Activated CD4-positive, alpha-beta T cell treated with anti-CD3 and anti-CD28 coated beads for 1 hour (primary cell): ENCODE measurements at regions not wholly inside any gene's neighbourhood (a gene's known extent, or its start where the extent isn't known, plus 50 kb on each side); places are given as distances from the start of the nearest gene placed in this dataset.
"Not testable (repeated sequence)": the region's sequence is repeated elsewhere in the genome, so short reads cannot be mapped to it uniquely, and the experiment has no call there.

Experiments used
- DNase-seq: peaks from one replicate; pipeline ENCODE4 v3.0.0-alpha.2; 2020

DNA sequence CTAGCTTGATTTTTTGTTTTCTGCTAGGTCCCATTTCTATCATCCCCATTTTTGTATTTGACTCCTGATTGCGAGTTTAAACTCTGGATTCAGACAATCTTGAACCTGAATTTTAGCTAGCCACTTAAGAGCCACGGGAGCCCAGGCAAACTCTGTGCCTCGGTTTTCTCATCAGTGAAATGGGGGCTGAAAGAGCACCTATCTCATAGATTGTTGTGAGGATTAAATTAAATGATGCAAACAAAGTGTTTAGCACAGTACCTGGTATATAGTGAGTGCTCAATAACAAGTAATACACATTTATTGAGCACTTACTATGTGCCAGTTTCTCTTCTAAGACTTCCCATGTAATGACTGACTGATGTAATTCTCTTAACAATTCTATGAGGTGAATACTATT lies 158.1 kb upstream of the POU3F1 start:
- no peak for DNase-seq

DNA sequence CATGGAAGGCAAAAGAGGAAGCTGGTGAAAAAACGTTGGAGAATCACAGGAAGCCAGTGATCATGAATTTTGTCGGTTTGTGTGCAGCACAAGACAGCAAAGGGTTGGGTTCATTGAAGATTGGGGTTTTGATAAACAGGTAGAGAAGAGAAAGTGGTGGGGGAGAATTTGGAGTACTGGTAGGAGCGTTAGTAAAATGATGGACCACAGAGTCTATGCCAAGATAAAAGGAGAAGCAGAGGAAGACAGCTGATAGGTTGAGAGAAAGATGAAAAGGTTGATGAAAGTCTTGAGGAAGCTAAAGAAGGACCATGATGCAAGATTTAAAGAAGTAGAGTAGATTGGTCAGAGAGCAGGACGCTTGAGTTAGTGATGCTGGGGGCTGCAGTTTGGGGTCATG lies 156.8 kb upstream of the POU3F1 start:
- no peak for DNase-seq

DNA sequence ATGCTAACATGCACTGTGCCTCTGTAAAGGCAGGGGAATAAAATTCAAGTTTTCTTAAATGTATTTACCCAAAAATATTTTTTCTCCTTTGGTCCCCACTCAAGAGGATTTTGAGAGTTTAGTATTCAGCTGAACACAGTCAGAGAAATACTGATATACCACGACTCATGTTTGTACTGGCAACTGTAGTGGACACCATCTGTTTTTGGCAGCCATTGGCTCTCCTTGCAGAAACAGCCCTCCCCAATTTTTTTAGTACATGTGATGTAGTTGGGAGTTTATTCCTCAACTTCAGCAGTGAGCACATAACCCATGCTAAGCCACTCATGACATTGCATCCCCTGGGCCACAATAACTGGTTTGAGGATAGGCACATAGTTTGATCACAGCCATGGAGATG lies 154.8 kb upstream of the POU3F1 start:
- DNase-seq = no peak

DNA sequence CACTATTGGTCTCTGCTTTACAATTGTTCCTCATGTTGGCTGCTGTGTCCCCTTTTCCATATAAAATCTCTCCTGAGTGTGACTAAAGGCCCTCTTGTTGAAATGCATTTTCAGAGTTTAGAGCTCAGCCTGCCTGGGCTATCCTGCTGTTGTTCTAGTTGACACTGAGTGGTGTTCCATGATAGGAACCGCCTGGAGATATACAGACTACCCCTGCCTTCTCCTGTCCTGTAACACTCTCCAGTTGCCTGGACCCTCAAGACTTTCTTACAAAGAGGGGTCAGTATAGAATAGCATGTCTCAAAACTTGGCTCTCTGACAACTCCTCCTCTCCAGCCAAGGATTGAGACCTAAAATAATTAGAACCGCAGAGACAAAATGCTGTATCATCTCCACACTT lies 152.0 kb upstream of the POU3F1 start:
- DNase-seq = no peak

DNA sequence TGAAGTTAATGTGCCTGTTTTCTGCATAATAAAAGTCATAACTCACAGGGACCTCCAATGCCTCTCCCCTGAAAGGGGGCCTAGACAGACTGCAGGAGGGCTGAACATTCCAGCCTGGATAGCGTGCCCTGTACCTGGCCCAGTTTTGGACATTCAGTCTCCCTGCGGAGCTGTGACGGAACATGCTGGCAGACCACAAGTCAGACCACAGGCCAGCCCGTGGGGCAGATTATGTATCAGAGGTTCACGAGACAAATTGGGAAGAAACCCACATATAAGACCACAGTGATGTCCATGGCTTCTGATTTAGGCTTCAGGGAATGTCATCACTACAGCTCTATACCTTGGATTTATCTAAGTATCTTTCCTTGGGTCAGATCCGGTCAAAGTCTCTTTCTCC lies 151.5 kb upstream of the POU3F1 start:
- no peak for DNase-seq

DNA sequence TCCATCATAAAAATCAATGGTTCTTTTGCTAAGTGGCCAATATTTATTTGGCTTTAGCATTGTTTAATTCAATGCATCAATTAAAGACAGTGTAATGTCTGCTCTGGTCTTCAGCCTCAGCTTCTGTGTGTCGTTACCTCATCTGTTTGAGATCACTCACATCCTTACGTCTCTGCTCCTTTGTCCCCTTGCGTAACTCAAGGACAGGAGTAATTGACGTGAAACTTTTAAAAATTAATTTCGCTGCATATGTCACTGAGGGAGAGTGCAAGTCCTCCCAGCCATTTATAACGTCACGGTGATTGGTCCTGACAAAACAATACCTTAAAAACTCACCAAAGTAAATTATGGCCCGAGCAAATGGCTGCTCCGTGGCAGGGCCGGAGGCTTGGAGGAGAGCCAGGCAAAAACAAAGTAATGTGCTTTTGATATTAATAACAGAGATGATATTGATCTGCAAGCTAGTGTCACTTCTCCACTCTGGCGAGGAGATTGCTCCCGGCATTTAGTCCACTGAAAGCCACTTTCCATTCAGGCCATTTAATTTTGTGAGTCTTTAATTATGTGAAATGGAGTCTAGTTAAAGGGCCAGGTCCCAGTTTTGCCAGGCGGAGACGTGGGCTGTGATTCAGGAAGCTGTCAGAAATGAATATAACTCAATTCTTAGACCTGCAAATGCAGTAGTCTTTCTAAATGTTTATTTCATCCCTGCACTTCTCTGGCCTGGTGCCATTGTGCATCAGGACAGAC lies 150.9 kb upstream of the POU3F1 start:
- DNase-seq = no peak

DNA sequence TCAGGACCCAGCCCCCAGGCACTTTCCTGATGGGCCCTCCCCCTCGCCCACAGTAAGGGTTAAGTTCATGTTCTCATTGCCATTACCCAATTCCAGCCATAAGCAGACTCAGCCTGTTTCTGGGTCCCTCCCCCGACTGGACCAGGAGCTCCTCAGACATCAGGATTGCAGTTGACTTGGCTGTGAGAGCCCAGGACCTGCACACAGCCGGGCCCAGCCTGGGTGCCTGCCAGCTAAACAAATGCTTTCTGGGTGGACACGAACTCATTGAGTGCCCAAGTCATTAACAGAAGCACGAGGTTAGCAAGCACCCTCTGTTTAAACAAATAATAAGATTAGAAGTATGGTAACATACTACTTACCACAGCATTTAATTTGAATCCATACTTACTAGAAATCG lies 147.9 kb upstream of the POU3F1 start:
- DNase-seq = no peak

DNA sequence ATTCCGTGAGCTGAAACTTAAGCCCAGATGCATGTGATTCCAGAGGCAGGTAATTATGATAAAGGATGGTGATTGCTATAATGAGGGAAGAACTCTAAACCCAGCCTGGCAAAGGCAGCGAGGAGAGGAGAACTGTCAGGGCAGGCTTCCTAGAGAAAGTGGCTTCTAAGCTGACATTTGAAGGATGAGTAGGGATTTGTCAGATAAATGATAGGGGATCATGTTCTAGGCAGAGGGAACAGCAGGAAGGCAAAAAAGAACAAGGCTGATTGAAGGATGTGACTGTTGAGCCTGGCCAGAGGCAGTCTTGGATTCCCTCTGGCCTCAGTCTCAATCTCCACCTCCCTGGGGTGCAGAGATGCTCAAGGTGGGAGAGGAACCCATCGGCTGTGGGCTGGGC lies 146.4 kb upstream of the POU3F1 start:
- DNase-seq = no peak

DNA sequence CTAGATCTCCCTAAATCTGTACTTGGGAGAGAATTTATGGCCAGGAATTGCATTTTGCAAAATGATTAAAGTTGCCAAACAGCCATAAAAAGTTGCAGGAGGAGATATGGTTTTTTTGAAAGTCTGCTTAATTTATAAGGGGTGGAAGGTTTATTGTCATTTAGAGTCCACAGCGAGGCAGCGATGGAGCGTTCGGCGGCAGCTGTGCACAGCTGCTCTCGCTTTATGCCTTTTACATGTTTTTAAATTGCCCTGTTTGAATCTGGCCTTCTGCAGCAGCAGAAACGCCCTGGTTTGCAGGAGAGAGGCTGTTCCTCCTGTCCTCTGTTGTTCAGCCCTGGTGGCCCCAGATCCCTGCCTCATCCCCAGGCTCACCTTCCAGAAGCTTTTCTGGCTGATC lies 144.9 kb upstream of the POU3F1 start:
- no peak for DNase-seq

DNA sequence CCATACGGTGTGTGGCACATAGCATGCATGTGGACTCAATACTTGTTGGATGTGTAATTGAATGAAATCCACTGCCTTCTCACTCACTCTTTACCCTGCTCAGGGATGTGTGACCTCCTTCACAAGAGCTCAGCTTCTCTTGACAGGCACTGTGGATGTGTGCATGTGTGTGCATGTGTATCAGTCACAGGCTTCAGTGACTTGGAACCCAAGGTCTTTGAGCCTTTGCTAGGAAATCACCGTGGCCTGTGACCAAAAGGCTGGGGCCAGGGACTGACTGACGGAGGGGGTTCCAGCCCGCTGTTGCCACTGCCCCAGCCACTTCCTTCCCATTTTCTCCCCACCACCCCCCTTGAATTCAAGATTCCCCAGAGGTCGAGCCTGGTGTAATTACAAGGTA lies 144.4 kb upstream of the POU3F1 start:
- no peak for DNase-seq

DNA sequence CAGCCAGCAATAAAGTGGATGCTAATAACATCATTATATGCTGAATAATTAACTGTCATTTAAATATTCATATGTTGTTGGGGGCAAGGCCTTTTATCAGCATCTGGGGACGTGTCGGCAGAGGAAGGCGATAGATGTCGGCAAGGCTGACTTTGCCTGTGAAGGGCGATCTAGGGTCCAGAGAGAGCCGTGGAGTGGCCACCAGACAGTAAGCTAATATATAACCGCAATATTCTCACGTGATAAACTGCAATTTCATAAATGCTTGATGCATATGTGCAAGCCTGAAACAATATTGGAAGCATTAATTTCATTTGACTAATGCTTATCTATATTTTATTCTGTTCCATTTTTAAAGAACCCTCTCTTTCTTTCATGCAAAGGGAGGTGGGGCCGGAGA lies 141.0 kb upstream of the POU3F1 start:
- no peak for DNase-seq

DNA sequence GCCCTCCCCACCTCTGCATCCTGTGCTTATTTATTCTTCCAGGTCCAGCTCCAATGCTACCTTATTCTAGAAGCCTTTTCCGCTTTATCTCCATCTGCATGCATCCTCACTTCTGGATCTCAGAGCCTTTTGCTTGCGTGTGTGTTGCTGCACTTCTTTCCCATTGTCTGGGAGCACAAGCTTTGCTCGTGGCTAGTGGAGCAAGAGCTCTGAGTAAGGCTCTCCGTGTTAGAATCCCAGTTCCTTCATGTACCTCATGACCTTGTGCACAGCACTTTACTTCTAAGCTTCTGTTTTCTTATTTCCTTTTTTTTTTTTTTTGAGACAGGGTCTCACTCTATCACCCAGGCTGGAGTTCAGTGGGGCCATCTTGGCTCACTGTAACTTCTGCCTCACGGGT lies 140.0 kb upstream of the POU3F1 start:
- DNase-seq = no peak

DNA sequence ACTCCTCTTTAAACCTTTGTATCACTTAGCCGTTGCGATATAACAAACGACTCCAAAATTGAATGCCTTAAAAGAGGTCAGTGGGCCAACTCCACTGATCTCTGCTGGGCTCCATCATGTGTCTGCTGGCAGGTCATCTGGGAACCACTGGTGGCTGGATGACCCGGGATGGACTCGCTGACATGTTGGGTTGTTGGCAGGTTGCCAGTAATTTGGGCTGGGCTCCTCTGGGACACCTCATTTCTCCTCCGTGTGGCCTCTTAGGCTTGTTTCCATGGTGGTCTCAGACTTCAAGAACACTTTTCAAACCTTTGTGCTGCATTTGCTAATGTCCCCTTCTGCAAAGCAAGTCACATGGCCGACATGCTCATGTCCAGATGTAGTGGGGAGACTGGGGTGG lies 139.3 kb upstream of the POU3F1 start:
- DNase-seq = no peak

DNA sequence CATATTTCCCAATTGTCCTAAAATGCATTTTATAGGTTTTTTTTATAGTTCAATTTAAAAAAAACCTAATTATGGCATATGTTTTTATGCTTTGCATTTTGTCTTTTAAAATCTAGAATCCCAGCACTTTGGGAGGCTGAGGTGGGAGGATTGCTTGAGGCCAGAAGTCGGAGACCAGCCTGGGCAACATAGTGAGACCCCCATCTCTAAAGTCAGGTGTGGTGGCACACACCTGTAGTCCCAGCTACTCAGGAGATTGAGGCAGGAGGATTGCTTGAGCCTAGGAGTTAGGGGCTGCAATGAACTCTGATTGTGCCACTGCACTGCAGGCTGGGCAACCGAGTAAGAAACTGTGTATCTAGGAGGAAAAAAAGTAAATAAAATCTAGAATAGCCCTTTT lies 137.2 kb upstream of the POU3F1 start:
- DNase-seq = no peak

DNA sequence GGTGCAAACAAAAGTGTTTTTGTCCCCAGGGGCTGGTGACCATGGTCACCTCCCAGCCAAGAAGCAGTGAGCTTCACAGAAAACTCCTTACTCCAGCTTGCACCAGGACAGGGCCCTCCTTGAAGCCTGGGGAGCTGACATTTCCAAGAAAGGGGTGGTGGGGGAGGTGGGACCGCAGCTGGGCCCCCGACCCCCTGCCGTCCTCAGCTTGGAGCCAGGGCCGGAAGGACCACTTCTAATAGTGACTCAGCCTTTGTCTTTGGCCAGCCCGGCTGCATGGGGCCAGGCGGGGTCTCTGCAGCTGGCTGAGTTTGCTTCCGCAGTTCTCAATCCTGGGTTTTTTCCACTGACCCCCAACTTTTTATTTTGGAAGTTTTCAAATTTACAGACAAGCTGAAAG lies 136.5 kb upstream of the POU3F1 start:
- DNase-seq = no peak

DNA sequence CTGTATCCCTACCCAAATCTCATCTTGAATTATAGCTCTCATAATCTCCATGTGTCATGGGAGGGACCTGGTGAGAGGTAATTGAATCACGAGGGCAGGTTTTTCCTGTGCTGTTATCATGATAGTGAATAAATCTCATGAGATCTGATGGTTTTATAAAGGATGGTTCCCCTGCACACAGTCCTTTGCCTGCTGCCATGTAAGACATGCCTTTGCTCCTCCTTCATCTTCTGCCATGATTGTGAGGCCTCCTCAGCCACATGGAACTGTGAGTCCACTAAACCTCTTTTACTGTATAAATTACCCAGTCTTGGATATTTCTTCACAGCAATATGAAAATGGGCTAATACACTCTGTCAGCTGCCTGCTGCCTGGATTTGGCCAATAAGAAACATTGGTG lies 133.8 kb upstream of the POU3F1 start:
- not testable (repeated sequence) for DNase-seq

DNA sequence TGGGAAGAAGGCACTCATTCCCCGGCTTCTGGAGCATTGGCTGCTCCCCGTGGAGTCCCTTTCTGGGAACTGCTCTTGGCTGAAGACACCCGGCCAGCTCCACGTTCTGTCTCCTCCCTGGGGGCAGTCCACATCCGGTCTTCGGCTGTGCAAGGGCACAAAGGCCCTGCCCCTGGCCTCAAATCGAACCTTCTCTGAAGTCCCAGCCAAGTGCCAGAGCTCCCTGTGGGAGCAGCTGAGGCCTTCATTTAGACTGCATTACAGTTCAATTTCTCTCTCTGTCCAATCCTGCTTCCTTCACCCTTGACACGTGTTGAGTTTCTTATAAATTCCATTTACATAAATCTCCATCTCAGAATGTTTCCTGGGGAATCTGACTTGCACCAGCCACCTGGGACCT lies 132.9 kb upstream of the POU3F1 start:
- DNase-seq = no peak

DNA sequence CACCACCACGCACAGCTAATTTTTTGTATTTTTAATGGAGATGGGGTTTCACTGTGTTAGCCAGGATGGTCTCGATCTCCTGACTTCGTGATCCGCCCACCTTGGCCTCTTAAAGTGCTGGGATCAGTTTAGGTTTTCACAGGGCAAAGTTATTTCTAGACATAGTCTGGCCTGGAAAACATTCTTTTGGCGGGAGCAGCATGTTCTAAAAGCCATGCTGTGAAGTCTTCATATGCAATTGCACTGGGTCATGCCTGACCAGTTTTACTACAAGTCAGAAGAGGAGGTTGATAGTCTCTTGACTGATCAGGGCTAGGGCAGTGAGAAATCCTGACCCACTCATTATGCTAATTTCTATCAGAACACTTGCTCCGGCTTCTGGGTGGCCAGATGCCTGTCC lies 131.6 kb upstream of the POU3F1 start:
- DNase-seq = no peak

DNA sequence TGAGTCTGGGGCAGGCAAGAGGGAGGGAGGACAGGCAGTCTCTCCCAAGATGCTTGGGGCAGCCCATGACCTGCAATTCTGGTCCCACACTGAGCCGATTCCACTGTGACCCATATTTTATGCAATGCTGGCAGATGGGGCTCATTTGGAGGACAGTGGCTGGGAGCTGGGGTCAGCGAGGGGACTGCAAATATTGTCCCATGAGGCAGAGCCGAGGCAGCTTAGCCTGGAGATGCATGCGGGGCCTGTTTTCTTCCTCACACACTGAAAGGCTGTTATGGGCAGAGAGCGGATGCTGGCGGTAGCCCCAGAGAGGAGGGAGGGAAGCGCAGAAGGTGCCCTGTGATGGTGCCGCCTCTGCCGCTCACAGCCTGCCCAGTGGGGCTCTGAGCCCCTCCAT lies 128.5 kb upstream of the POU3F1 start:
- no peak for DNase-seq

DNA sequence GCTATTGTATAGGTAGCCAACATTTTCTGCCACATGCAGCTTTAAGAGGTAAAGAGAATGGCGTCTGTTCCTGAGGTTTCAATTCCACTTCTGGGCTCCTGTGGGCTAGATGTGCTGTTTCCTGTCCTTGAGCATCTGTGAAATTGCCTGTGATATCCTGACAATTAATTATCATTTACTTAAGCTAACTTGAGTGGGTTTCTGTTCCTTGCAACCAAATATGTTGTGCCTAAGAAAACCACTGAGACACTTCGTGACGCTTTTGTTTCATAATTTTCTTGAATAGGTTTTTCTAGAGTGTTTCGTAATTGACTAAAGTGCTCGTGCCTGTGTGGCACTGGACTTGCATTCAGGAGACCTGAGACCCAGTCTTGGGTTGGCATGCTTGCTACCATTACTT lies 127.3 kb upstream of the POU3F1 start:
- no peak for DNase-seq

DNA sequence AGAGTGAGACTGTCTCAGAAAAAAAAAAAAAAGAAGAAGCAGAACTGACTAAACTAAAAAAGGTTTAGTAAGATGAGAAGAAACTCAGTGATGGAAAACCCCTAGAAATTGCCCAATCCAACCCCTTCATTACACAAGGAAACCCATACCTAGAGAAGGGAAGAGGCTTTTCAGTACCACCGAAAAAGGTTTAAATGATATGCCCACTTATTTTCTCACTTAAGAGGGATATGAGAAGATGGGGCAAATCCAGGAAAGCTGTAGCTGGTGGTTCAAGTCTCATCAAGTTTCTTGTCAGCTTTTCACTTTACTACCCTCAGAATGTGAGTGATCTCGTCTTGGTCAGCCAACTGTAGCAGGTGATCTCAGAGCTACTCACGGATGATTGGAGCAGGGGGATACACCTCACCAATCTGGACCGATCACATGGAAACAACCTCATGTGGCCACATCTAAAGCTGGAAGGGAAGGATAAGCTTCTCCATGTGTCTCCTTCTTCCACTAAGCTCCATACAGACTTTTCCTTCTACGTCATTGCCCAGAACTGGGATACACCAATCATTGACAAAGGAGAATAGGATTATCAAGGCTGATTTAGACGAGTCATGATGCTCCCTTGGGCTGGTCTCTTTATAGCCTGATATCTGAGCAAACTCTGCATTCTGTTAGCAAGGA lies 126.7 kb upstream of the POU3F1 start:
- no peak for DNase-seq

DNA sequence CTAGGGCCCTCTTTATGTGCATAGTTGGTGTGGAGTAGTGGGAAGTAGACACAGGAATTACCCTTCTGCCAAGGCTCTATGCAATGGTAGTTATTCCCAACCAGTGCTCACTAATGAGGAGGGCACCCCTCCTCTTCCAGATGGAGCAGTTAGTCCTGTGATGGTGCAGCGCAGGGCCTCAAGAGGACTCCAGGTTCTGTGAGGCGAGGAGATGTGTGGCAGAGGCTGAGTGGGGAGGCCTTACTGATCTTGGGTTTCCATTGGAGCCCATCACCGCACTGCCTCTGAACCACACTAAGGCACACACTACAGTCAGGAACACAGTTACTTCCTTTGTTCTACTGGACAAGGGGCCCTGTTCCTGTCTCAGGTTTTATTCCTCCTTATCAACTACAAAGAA lies 122.5 kb upstream of the POU3F1 start:
- no peak for DNase-seq

DNA sequence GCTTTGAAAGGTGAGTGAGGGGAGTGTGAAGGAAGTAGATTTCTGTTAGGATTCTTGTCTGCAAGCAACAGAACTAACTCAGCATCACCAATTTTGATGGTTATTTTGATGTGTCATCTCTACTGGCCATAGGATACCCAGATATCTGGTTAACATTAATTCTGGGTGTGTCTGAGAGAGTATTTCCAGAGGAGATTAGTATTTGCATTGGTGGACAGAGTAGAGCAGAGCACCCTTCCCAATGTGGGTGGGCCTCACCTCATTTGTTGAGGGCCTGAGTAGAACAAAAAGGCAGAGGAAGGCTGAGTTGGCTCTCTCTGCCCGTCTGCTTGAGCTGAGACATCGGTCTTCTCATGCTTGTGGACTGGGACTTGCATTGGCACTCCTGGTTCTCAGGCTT lies 121.8 kb upstream of the POU3F1 start:
- no peak for DNase-seq

DNA sequence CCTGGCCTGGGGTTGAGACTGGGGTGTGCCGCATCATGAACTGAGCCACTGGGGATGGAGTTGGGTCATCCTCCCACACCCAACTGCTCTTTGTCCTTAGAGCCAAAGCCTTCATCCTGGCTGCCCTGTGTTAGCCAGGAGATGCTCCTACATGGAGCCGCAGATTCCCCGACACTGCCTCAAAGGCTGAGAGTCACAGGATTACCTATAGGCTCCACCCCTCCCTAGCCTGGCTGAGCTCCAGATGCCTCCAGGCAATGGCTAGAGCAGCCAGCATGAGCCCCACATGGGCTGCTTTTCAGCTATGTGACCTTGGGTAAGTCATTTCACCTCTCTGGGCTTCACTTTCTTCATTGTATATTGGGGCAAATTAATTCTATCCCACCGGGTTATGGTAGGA lies 119.9 kb upstream of the POU3F1 start:
- no peak for DNase-seq
